ENCODE measurements at regions not wholly inside any gene's neighbourhood (a gene's known extent, or its start where the extent isn't known, plus 50 kb on each side); places are given as distances from the start of the nearest gene placed in this dataset.

- Histone ChIP-seq H3K27me3 (ENCODE audit: control insufficient read depth, low read length) (no peaks in the 10 kb centered on the region), H3K27ac (ENCODE audit: low read depth, low read length) (no peak overlapping the region), H3K4me3 (ENCODE audit: low read length) (no peak overlapping the region), H3K9me3 (ENCODE audit: control insufficient read depth, insufficient read depth, low read length) (no peaks in the 10 kb centered on the region), H3K4me2 (ENCODE audit: low read length) (no peak overlapping the region), H3K79me2 (ENCODE audit: control insufficient read depth, low read length) (no peaks in the 10 kb centered on the region), H3F3A (ENCODE audit: control insufficient read depth, insufficient read depth) (no peaks in the 10 kb centered on the region), H4K20me1 (ENCODE audit: control insufficient read depth, insufficient read depth, low read depth, low read length) (no peaks in the 10 kb centered on the region), H3K36me3 (ENCODE audit: control insufficient read depth, low read length) (no peaks in the 10 kb centered on the region), H3K4me1 (ENCODE audit: control insufficient read depth, low read length) (no peaks in the 10 kb centered on the region), H3K9me2 (replicated peaks; ENCODE audit: control insufficient read depth, low read length) (no peaks in the 10 kb centered on the region)
- no peak for TF ChIP-seq CTCF (IDR thresholded peaks at IDR 0.05; ENCODE audit: low read depth, low read length, poor library complexity, severe bottlenecking)
- TF ChIP-seq EZH2phosphoT487 (IDR thresholded peaks at IDR 0.05; ENCODE audit: borderline replicate concordance, low read length): no peak
Observed at GRCh38 chr12:90020881-90021280, 312.2 kb upstream of the ATP2B1 start.

GRCh38 chr12:90020436-90020835 is 311.8 kb upstream of the ATP2B1 start:
- TF ChIP-seq CTCF (IDR thresholded peaks at IDR 0.05; ENCODE audit: low read depth, low read length, poor library complexity, severe bottlenecking): no peak
- Histone ChIP-seq H3K4me2 (ENCODE audit: low read length) (no peak overlapping the region), H3K27me3 (ENCODE audit: control insufficient read depth, low read length) (no peaks in the 10 kb centered on the region), H3K79me2 (ENCODE audit: control insufficient read depth, low read length) (no peaks in the 10 kb centered on the region), H3K27ac (ENCODE audit: low read depth, low read length) (no peak overlapping the region), H3K9me3 (ENCODE audit: control insufficient read depth, insufficient read depth, low read length) (no peaks in the 10 kb centered on the region), H3K36me3 (ENCODE audit: control insufficient read depth, low read length) (no peaks in the 10 kb centered on the region), H3K4me3 (ENCODE audit: low read length) (no peak overlapping the region), H3K4me1 (ENCODE audit: control insufficient read depth, low read length) (no peaks in the 10 kb centered on the region), H3F3A (ENCODE audit: control insufficient read depth, insufficient read depth) (no peaks in the 10 kb centered on the region), H4K20me1 (ENCODE audit: control insufficient read depth, insufficient read depth, low read depth, low read length) (no peaks in the 10 kb centered on the region), H3K9me2 (replicated peaks; ENCODE audit: control insufficient read depth, low read length) (no peaks in the 10 kb centered on the region)

GRCh38 chr12:90020014-90020413 is 311.4 kb upstream of the ATP2B1 start:
- TF ChIP-seq EZH2phosphoT487 (IDR thresholded peaks at IDR 0.05; ENCODE audit: borderline replicate concordance, low read length) (no peak), CTCF (IDR thresholded peaks at IDR 0.05; ENCODE audit: low read depth, low read length, poor library complexity, severe bottlenecking) (no peak)
- Histone ChIP-seq H3K27me3 (ENCODE audit: control insufficient read depth, low read length) (no peaks in the 10 kb centered on the region), H3K36me3 (ENCODE audit: control insufficient read depth, low read length) (no peaks in the 10 kb centered on the region), H3K9me3 (ENCODE audit: control insufficient read depth, insufficient read depth, low read length) (no peaks in the 10 kb centered on the region), H3K9me2 (replicated peaks; ENCODE audit: control insufficient read depth, low read length) (no peaks in the 10 kb centered on the region), H3K4me3 (ENCODE audit: low read length) (no peak overlapping the region), H3F3A (ENCODE audit: control insufficient read depth, insufficient read depth) (no peaks in the 10 kb centered on the region), H4K20me1 (ENCODE audit: control insufficient read depth, insufficient read depth, low read depth, low read length) (no peaks in the 10 kb centered on the region), H3K79me2 (ENCODE audit: control insufficient read depth, low read length) (no peaks in the 10 kb centered on the region), H3K4me2 (ENCODE audit: low read length) (no peak overlapping the region), H3K27ac (ENCODE audit: low read depth, low read length) (no peak overlapping the region), H3K4me1 (ENCODE audit: control insufficient read depth, low read length) (no peaks in the 10 kb centered on the region)

DNA sequence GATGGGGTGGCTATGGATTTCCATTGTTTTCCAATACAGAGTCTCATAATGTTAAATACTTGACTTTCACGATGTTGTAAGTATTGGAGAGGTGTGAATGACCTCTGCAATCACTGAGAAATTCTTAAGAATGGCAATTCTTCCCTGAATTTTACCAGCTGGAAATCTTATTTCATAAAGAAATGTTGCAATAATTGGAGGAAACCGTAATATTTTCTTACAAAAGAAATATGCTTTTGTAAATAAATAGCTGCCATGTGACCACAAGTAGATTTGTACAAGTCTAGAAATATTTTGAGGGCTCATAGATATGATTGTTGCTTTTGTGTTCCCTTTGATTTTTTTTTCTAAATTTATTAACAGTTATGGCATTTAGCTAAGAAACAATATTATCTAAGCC is 308.7 kb upstream of the ATP2B1 start:
- Histone ChIP-seq H3K79me2 (ENCODE audit: control insufficient read depth, low read length) (no peaks in the 10 kb centered on the region), H3K4me3 (ENCODE audit: low read length) (no peak overlapping the region), H4K20me1 (ENCODE audit: control insufficient read depth, insufficient read depth, low read depth, low read length) (no peaks in the 10 kb centered on the region), H3K27ac (ENCODE audit: low read depth, low read length) (no peak overlapping the region), H3K27me3 (ENCODE audit: control insufficient read depth, low read length) (no peaks in the 10 kb centered on the region), H3K9me2 (replicated peaks; ENCODE audit: control insufficient read depth, low read length) (no peaks in the 10 kb centered on the region), H3K4me1 (ENCODE audit: control insufficient read depth, low read length) (no peaks in the 10 kb centered on the region), H3F3A (ENCODE audit: control insufficient read depth, insufficient read depth) (no peaks in the 10 kb centered on the region), H3K4me2 (ENCODE audit: low read length) (no peak overlapping the region), H3K9me3 (ENCODE audit: control insufficient read depth, insufficient read depth, low read length) (no peaks in the 10 kb centered on the region), H3K36me3 (ENCODE audit: control insufficient read depth, low read length) (no peaks in the 10 kb centered on the region)
- TF ChIP-seq EZH2phosphoT487 (IDR thresholded peaks at IDR 0.05; ENCODE audit: borderline replicate concordance, low read length): no peak
- TF ChIP-seq CTCF (IDR thresholded peaks at IDR 0.05; ENCODE audit: low read depth, low read length, poor library complexity, severe bottlenecking): no peak
